CD4-positive, alpha-beta T cell (primary cell): ENCODE measurements at regions not wholly inside any gene's neighbourhood (a gene's known extent, or its start where the extent isn't known, plus 50 kb on each side); places are given as distances from the start of the nearest gene placed in this dataset.

Experiments used
- ATAC-seq: fragments of 200-7000 bp; cut with Tn5 transposase; one replicate; pipeline ENCODE4 v1.10.0; 2022; ENCODE audit warnings: mild to moderate bottlenecking; ENCODE audit not compliant: poor library complexity
- CTCF ChIA-PET: fragments of 350-600 bp; sonication (Branson Sonifier 250); formaldehyde crosslinking; loops from one replicate; lab custom pipeline; 2021; ENCODE audit warnings: antibody characterized with exemption, inconsistent platforms; lab: Charles Lee
- POLR2A ChIA-PET: fragments of 350-600 bp; sonication (Branson Sonifier 250); formaldehyde crosslinking; loops from one replicate; lab custom pipeline; 2021; ENCODE audit warnings: antibody characterized with exemption, inconsistent platforms; lab: Charles Lee
- DNase-seq, 14 experiments: peaks; one replicate each; pipeline ENCODE4 v3.0.0-alpha.2; 2013 to 2020; ENCODE audit warnings: mixed read lengths in 2 of 14
- H3K27ac ChIP-seq, 2 donors: one replicate each; pipeline versions ENCODE4 v1.5.1 to v1.7.0; 2013; ENCODE audit warnings: low read length in 2 of 2, low read depth in 1 of 2, mild to moderate bottlenecking in 1 of 2
- H3K27me3 ChIP-seq, 2 experiments: 1 replicate in 1 of 2; 2 replicates in 1 of 2; pipeline versions ENCODE4 v1.6.1 to v1.7.0; 2013; ENCODE audit warnings: low read length in 2 of 2, control low read depth in 1 of 2, mild to moderate bottlenecking in 1 of 2, moderate library complexity in 1 of 2; ENCODE audit not compliant: insufficient read depth in 2 of 2, control insufficient read depth in 1 of 2
- H3K36me3 ChIP-seq: one replicate; pipeline ENCODE4 v1.6.1; 2013; ENCODE audit warnings: low read length, control low read depth; ENCODE audit not compliant: insufficient read depth
- H3K4me1 ChIP-seq: one replicate; pipeline ENCODE4 v1.6.1; 2013; ENCODE audit warnings: low read length, control low read depth; ENCODE audit not compliant: insufficient read depth
- H3K4me3 ChIP-seq: one replicate; pipeline ENCODE4 v1.5.1; 2013; ENCODE audit warnings: mild to moderate bottlenecking, low read length, moderate library complexity
- H3K9me3 ChIP-seq, 2 experiments: 1 replicate in 1 of 2; 2 replicates in 1 of 2; pipeline versions ENCODE4 v1.6.1 to v1.7.0; 2013; ENCODE audit warnings: low read length in 2 of 2, mild to moderate bottlenecking in 2 of 2, control low read depth in 1 of 2, moderate library complexity in 1 of 2; ENCODE audit not compliant: control insufficient read depth in 1 of 2, insufficient read depth in 1 of 2
- H3K27ac Mint-ChIP-seq: one replicate; pipeline ENCODE4 v1.8.0; 2020; ENCODE audit warnings: mixed read lengths
- H3K27me3 Mint-ChIP-seq: one replicate; pipeline ENCODE4 v1.8.0; 2021; ENCODE audit warnings: mixed read lengths
- H3K36me3 Mint-ChIP-seq: one replicate; pipeline ENCODE4 v1.8.0; 2021; ENCODE audit warnings: low read depth, mixed read lengths
- H3K4me1 Mint-ChIP-seq: one replicate; pipeline ENCODE4 v1.8.0; 2021; ENCODE audit warnings: low read depth, mixed read lengths
- H3K4me3 Mint-ChIP-seq: one replicate; pipeline ENCODE4 v1.8.0; 2020; ENCODE audit warnings: mild to moderate bottlenecking, mixed read lengths
- H3K9me3 Mint-ChIP-seq: one replicate; pipeline ENCODE4 v1.8.0; 2020; ENCODE audit warnings: mixed read lengths
- intact Hi-C, 2 experiments: fragments of 100-400 bp; cut with DNase I in 1 of 2; cut with micrococcal nuclease in 1 of 2; formaldehyde crosslinking; loops; one replicate each; pipeline versions ENCODE4 v1.15.1 to v1.9.0; 2023 to 2025; cut with DNase I, micrococcal nuclease
- TF ChIP-seq, protein P1 (sequence below): fragments of 200-600 bp; IDR thresholded peaks from one replicate; pipeline ENCODE4 v1.8.0; 2022; ENCODE audit warnings: antibody characterized with exemption, mild to moderate bottlenecking

DNA sequence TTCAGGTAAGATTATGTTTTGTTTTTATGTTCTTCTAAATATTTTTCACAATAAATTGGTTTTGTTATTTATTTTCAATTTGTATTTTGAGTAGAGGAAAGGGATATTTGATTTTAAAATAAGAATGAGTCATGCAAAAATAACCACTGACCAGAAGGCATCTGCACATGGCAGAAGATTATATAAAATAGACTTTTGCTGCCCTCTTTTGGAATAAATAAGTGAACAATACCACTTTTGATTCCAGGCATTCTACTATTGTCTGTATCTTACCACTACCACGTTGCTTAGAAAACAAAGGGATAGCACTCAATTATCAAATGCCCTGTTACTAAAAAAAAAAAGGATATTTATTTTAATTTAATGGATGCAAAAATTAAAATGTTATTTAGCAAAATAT is 227.3 kb upstream of the ITGA1 start:
- Histone ChIP-seq H3K4me1 (no peaks in the 10 kb centered on the region), H3K9me3 (no peaks in the 10 kb centered on the region), H3K36me3 (no peaks in the 10 kb centered on the region), H3K27ac (no peak overlapping the region), H3K27me3 (no peaks in the 10 kb centered on the region), H3K4me3 (no peak overlapping the region)
- H3K4me1 Mint-ChIP-seq, result no peaks in the 10 kb centered on the region
- no peak overlapping the region for H3K27ac Mint-ChIP-seq
- H3K4me3 Mint-ChIP-seq, result no peak overlapping the region
- H3K27me3 Mint-ChIP-seq, result peaks cover 4% of the 10 kb centered on the region
- TF ChIP-seq, protein P1, sequence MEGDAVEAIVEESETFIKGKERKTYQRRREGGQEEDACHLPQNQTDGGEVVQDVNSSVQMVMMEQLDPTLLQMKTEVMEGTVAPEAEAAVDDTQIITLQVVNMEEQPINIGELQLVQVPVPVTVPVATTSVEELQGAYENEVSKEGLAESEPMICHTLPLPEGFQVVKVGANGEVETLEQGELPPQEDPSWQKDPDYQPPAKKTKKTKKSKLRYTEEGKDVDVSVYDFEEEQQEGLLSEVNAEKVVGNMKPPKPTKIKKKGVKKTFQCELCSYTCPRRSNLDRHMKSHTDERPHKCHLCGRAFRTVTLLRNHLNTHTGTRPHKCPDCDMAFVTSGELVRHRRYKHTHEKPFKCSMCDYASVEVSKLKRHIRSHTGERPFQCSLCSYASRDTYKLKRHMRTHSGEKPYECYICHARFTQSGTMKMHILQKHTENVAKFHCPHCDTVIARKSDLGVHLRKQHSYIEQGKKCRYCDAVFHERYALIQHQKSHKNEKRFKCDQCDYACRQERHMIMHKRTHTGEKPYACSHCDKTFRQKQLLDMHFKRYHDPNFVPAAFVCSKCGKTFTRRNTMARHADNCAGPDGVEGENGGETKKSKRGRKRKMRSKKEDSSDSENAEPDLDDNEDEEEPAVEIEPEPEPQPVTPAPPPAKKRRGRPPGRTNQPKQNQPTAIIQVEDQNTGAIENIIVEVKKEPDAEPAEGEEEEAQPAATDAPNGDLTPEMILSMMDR, result no peak
- no peak for ATAC-seq
- ChIA-PET CTCF (no interaction called here), POLR2A (no interaction called here)
- DNase-seq, result peak in 2 of 14 experiments; percentile 1 to 3
- no peaks in the 10 kb centered on the region for H3K36me3 Mint-ChIP-seq
- H3K9me3 Mint-ChIP-seq, result no peaks in the 10 kb centered on the region
- intact Hi-C loops, result loop anchor here in 1 of 2 experiments (5.0 kb wide), 1 partner anchor 1598 kb away; no protein-coding TSS in a partner anchor

DNA sequence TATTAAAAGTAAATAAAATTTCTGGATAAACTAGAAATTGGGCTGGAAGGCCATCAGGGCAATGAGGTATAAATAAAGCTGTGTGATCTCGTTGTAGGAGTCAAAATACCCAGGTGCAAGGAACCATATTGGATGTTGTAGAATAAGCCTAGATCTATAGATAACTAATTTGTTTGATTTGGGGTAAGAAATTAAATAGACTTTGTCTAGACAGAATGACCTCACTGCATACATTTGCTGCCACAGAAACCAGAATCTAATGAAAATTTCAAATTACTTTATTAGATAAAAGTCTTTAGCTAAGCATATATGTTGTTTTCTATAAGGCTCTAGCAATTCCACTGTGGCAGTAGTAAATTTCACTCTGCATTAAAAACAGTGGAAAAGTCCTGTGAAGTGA is 225.2 kb upstream of the ITGA1 start:
- no peak overlapping the region for H3K27ac Mint-ChIP-seq
- intact Hi-C loops, result loop anchor here in 1 of 2 experiments (5.0 kb wide), 1 partner anchor 1600 kb away; no protein-coding TSS in a partner anchor
- DNase-seq, result no peak

DNA sequence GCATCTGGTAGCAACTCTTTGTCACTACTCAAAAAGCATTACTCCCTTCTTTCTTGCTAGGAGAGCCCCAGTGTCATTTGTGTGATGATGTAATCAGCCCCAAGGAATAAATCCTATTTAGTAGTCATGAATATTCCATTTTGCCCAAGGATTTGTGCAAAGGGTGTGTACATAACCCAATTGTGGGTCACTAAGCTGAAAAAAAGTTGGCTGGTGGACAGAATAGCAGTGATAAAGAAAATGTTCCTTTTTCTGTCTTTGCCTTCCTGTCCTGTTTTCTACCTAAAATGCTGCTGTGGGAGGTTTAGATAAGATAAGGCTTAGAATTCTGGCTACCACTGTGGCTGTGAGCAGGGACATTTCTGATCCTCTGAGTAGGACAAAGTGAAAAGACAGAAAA is 223.1 kb upstream of the ITGA1 start:
- intact Hi-C loops, result loop anchor here in 1 of 2 experiments (5.0 kb wide), 1 partner anchor 1602 kb away; no protein-coding TSS in a partner anchor
- H3K4me3 ChIP-seq, result no peak overlapping the region
- TF ChIP-seq, protein P1, result no peak
- Mint-ChIP-seq H3K4me3 (no peak overlapping the region), H3K4me1 (no peaks in the 10 kb centered on the region), H3K27ac (no peak overlapping the region), H3K9me3 (no peaks in the 10 kb centered on the region), H3K27me3 (peaks cover 4% of the 10 kb centered on the region), H3K36me3 (no peaks in the 10 kb centered on the region)
- DNase-seq (no peak), ATAC-seq (no peak)
- CTCF ChIA-PET, result interaction anchor here (1.3 kb wide), 1 partner anchor 10 kb away, joined by 5 read pairs; no protein-coding TSS in a partner anchor
- no peak overlapping the region for H3K27ac ChIP-seq
- H3K36me3 ChIP-seq, result no peaks in the 10 kb centered on the region
- no peaks in the 10 kb centered on the region for H3K27me3 ChIP-seq
- H3K9me3 ChIP-seq, result no peaks in the 10 kb centered on the region
- POLR2A ChIA-PET, result no interaction called here
- H3K4me1 ChIP-seq, result no peaks in the 10 kb centered on the region

More for the DNA sequence above, 225.2 kb upstream of the ITGA1 start:
- Histone ChIP-seq H3K9me3 (no peaks in the 10 kb centered on the region), H3K36me3 (no peaks in the 10 kb centered on the region), H3K4me3 (no peak overlapping the region), H3K27ac (no peak overlapping the region), H3K27me3 (no peaks in the 10 kb centered on the region), H3K4me1 (no peaks in the 10 kb centered on the region)
- Mint-ChIP-seq H3K36me3 (no peaks in the 10 kb centered on the region), H3K27me3 (peaks cover 4% of the 10 kb centered on the region), H3K9me3 (no peaks in the 10 kb centered on the region), H3K4me1 (no peaks in the 10 kb centered on the region), H3K4me3 (no peak overlapping the region)
- CTCF ChIA-PET, result no interaction called here
- ATAC-seq, result no peak
- POLR2A ChIA-PET, result no interaction called here
- TF ChIP-seq, protein P1, result no peak
